HG03571 (cell line): ENCODE measurements at regions not wholly inside any gene's neighbourhood (a gene's known extent, or its start where the extent isn't known, plus 50 kb on each side); places are given as distances from the start of the nearest gene placed in this dataset.

Experiments
- ATAC-seq: cut with Tn5 transposase; IDR thresholded peaks from one replicate; pipeline ENCODE4 v1.9.1; 2021; ENCODE audit not compliant: unreplicated experiment

DNA sequence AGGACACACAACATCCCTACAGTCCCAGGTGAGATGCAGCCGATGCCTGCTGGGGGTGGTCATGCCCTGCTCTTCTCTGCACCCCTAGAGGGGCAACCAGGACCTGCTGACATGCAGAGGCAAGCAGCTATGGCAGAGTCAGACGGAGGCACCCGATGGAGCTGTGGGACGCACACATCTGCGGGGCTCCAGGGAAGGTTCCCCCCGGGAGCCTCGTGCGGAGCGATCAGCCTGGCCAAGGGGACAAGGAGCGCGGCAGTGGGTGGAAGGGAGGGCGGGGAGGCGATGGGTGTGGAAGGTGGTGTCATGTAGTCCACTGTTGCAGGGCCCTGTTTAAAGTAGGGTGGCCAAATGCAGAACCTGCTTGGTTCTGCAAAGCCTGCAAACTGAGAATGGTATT lies 143.0 kb upstream of the AJAP1 start:
- no peak for ATAC-seq

DNA sequence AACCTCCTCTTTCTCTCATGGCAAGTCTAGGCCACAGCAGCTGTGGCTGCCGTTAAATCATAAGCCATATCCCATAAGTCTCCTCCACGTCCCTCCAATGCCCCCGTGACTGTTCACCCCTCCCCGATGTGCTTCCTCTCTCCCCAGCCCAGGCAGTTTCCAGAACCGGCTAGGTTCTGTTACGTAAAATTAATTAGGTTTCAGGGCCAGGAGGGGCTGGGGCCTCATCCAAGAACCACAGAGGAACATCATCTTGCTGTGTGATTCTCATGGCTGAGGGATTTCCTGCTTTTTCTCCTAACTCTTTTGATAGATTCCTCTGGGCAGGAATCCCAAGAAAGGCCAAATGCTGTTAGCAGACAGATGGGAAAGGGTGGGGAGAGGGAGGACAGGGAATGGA lies 141.8 kb upstream of the AJAP1 start:
- ATAC-seq, result no peak

DNA sequence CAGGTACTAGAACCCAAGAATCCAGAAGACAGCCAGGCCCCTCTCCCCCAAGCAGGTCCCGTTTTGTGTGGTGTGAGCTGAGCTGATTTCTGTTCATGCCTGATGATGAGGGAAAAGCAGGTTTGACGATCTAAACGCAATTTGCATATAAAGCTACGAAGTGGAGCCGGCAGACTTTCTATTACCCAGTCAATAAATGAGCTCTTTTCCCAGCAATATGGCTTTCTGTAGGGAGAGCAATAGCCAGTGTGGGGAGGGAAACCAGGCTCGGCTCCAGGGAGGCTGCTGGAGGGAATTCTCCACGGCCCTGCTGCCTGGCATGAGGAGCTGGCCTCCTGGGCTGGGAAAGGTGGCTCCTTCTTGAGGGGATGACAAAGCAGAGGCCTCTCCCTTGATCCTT lies 140.7 kb upstream of the AJAP1 start:
- no peak for ATAC-seq

DNA sequence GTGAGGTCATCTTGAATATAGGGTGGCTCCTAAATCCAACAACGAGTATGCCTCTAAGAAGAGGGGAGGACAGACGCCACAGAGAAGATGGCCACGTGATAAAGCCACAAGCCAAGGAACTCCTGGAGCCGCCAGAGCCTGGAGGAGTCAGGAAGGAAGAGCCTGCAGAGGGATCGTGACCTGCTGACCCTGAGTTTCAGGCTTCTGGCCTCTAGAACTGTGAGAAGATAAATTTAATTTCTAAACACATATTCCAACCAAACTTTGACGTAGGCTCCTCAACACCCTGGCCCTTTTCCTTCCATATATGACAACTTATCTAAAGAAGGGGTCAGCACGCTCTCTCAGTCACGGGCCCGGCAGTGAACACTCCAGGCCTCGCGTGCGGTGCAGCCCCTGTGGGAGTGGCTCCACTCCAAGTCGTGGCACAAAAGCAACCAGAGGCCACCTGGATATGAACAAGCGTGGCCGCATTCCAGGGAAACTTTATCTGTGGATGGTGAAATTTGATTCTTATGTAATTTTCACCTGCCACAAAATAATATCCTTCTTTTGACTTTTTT lies 138.6 kb upstream of the AJAP1 start:
- no peak for ATAC-seq

DNA sequence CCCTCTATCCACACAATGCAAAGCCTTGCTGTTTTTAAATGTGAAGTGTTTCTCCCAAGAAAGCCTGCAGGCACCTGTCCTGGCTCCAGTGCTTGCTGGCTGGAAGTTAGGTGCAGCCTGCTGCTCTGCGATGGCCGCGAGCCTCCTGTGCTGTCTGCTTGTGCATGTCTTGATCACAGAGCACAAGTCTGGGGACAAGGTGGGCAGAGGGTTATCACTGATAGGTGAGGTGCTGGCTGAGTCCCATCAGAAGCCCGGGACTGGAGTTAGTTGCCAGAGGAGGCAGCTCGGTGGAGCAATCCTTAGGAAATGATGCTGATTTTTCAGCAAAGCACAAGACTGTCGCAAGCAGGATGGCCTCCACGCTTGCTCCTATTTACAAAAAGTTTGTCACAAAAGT lies 137.8 kb upstream of the AJAP1 start:
- no peak for ATAC-seq

DNA sequence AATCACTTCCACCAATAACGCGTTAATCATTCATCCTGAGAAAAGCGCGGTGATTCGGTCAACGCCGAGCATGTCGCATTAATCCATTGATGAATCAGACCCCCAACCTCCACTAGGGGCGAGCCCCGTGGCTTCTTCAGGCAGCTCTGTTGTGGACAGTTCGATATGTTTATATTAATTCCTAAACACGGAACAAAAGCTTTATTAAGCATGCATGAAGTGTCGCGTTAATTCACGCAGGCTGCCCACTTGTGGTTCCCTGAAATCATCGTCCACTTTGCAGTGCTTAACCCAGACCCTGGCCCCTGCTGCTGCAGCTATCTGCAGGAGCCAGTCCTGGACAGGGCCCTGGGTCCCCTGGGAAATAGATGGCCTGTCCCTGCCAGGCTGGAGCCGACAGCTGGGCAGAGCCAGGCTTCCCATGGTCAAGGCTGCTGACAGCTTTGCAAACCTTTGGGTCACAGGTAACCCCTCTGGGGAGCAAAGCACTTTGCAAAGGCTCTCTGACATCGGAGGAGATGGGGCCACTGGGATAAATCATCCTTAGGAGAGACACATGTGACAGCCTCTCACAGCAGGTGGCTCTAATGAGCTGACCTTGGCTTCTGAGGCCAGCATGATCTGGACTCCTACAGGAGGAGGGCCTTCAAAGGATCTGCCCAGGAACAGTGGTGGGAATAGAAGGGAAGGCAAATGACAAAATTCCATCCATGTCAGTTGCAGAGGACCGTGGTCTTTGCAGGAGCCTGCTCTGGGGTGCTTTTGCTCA lies 137.0 kb upstream of the AJAP1 start:
- no peak for ATAC-seq

DNA sequence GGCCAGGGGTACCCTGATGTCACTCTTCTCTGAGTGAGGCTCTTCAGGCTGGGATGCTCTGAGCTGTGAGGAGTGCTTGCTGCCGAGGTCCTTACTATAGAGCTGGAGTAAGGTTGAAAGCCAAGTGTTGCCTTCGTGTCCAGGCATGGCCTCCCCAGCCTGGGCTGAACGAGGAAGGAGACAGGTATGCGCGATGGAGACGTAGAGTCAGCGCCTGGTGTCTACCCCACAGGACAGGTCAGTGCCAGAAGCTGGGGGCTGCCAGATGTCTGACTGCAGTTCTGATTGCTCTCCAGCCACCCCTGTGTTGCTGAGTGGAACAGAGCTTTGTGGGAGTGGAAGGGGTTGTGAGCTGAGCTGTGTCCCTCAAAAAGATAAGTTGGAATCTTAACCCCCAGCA lies 135.8 kb upstream of the AJAP1 start:
- ATAC-seq, result no peak

DNA sequence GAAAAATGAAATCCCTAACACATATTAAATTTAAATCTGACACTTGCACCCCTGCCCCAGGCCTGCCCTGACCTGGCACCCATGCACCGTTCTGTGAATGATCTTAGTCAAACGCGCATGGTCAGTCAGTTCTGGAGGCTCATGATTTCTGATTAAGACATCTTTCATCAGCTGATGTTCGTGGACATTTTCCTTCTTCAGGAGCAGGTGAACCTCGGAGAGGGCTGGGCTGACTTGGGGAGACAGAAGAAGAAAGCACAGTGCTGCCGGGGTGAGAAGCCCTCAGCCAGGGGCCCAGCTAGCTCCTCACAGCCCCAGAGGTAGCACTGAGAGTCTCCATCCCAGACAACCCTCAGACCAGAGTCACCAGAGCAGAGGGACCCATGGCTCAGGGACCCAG lies 134.5 kb upstream of the AJAP1 start:
- no peak for ATAC-seq

DNA sequence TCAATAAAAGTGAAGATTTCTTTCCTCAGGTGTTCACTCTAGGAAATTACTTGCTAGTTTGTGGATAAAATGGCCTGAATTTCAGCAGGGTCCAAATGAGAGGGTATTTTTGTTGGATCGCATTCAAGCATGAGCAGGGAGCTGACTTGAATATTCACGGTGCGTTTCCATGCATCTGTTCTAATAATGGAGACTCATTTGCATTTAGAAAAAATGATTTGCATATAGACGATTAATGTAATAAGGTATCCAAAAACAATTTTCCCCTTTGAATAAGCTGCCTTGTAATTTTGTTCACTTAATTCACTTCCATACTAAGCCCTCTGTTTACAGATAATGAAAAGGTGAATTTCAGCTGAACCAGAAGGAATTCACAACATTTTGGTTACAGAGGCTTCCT lies 130.9 kb upstream of the AJAP1 start:
- ATAC-seq, result no peak

DNA sequence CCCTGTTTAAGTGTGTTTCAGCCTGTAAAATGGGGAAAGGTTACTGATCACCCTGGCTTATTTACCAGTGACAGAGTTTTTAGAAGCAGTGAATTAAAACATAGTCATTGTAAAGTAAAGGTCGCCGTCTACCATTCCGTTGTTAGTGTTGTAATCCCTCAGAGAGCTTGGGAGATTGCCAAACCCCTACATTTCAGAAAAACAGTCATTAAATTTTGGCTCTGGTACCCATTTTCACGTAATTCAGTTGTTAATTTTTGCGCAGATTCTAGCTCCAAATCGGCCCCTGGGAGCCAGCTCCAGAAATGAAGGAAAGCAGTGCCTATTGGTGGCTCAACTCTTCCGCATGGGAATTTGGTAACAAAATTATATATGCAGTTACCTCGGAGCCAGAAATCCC lies 127.7 kb upstream of the AJAP1 start:
- no peak for ATAC-seq

DNA sequence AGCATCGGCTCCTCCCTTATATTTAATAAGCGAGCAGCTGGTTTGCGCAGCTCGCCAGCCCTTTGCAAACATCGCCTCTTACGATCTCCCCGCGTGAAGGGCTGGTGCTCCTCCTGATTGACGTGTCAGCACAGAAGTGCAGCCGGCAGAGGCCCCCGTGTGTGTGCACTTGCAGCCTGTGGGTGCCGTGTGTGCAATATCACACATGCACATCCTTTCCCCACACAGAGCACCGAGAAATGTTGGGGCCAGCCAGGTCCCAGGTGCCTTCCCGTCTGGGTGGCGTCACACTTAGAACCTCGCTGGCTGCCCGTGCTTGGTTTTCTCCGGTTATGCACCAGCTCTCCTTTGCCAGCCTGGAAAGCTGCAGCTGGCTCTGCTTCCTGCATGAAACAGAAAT lies 126.6 kb upstream of the AJAP1 start:
- no peak for ATAC-seq

DNA sequence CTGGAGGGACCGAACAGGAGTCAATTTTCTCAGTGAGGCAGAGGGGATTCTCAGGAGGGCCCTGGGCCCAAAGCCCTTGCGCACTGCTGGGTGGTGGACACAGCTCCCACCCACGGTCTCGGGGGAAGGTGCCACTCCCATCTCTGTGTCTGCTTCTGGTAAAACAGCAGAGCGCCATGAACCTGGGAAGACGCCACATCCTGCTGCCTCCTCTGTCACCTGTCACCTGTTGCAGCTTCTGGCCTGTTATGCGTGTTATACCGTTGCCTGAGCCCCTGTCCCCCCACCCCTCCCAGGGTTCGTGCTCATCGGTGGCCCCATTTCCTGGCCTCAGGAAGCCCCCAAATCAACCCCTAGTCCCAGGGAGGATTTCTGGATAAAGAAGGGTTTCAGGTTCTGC lies 125.8 kb upstream of the AJAP1 start:
- no peak for ATAC-seq

DNA sequence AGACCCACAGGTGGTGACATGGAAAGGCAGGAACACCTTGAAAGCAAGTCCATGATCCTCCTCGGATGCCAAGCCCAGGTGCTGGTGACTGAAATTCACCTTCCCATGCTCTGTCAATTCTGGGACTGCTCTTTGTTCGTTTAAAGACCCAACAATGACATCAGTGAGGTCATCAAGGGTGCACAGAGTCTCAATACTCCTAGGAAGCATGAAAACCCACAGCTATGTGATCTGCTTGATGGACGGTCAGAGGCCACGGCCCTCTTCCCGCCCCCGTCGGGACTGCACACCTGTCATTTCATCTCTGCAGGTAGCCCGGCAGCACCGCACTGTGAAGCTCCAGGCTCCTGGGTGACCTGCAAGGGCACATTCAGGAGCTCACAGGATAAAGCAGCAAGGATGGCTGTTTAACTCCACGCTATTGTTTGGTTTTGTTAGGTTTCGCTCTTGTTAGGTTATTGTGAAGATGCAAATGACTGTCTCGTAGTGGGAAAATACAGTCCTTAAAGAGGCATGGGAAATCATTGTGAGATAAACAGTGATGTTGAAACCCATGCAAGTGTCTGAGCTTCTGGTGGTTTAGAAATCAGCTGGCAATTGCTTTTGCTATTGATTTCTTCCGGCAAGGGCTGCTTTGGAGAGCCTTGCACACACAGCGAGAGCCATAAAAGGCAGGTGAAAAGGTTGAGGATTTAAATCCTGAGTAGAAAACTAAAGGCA lies 124.8 kb upstream of the AJAP1 start:
- no peak for ATAC-seq

DNA sequence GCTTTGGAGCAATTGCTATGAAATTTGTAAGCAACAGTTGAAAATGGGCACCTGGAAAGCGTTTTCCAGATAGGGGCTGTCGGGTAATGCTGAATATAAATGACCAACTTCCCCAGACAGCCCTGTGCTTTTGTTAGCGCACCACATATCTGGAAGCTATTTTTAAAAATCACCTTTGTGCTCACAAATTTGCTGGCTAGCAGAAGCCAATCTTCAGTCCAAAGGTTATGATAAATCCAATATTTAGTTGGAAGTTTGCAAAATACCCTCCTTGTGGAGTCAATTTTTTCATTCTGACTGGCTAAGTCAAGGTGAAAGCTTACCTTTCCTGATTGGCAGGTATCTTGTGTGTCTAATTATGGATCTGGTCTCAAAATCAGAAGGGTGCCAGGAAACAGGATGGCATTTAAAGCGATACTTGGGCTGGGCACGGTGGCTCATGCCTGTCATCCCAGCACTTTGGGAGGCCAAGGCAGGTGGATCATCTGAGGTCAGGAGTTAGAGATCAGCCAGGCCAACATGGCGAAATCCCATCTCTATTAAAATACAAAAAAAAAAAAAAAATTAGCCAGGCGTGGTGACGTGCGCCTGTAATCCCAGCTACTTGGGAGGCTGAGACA lies 124.1 kb upstream of the AJAP1 start:
- ATAC-seq, result no peak

DNA sequence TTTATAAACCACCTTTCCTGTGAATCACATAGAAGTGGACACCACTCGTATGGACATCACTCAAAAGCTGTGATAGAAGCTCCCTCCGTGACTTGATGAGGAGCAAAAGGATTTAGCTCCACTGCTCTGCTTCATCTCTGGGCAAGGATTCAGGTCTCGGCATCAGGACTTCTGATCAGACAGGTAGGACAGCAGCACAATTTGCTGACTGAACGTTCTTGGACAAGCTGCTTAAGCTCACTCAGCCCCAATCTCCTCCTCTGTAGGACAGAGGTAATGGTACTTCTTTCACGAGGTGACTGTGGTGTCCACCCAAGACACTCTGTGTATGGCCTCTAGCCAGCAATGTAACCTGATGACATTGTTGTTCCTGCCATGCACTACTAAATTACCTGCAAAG lies 122.6 kb upstream of the AJAP1 start:
- ATAC-seq, result no peak

DNA sequence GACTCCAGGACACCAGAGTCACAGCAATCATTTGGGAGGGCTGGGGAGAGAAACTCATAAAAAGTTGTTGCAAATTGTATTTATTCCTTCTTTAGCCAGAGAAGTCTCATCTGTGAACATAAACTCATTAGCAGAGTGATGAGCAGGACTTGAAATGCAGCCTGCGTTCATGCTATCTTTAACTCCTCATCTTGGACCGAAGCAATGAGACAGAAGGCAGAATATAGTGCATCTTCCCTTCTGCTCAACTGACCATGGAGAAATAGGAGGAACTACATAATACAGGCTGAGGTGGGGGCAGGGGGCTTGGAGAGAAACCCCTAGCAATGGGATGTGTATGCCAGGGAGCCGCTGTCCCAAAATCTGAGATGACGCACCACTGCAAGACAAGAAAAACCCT lies 121.8 kb upstream of the AJAP1 start:
- ATAC-seq, result no peak

DNA sequence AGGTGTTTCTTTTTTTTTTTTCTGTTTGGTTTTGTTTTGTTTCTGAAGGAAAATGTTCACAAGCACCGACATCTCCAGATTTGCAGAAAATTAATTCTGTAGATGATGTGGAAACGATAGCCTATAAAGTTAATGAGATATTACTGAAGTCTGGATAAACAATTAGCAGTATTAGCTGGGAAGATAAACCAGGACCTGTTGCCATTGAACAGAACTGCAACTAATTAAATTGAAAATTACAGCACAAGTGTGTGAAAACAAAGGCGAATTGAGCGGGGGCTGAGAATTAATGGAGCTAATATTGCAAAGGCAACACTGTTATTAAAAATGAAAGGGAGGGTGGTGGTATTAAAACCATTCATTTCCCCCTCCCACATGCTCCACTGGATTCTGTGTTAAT lies 107.5 kb upstream of the AJAP1 start:
- no peak for ATAC-seq

DNA sequence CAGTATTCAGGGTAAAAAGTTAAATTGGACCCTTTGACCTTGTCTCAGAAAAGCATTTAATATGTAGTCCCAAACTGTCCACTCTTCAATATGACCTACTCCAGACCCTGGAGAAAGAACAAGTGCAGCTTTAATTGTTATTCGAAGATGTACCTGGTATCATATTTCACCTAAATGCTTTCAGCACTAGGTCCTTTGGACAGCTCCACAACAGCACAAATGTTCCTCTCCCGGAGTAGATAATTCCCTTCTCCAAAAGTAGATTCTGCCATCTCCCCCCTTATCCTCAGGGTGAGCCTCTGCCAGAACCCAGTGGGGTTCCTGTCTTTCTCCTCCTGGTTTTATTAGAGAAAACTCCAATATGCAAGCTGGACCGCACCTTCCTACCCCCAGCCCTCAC lies 104.5 kb upstream of the AJAP1 start:
- ATAC-seq, result no peak

DNA sequence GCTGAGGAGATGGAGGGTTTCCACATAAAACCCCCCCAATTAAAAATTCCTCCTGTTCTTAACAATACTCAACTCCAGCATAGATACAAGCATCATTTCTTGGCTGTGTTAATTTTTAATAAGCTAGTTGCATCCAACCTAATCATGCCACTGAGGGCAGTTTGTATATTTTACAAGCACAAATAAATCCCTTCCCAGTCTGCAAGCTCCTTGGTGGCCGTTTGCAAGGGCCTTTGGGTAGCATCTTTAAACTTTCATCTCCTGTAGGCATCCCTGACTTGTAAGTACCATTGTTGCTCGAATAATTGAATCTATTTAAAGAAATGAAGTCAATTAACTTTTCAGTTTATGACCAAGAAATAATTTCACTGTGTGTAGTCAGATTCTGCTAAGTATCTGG lies 103.5 kb upstream of the AJAP1 start:
- no peak for ATAC-seq

DNA sequence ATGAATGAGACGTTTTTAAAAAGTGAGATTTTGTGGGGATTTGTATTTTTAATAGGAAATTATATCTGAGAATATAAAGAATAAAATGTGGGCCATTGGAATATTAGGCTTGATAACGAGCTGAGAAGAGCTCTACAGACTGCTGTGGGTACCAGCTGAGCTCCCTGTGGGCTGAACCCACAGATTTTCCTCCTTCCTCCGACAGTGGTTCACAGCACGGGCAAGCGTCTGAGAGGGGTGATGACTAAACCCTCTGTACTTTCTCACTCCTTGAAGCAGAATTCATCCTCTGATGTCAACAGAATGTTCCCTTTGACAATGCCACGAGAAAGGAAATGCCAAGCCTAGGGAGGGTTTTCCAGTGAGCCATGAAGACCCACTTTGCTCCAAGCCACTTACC lies 102.7 kb upstream of the AJAP1 start:
- no peak for ATAC-seq

DNA sequence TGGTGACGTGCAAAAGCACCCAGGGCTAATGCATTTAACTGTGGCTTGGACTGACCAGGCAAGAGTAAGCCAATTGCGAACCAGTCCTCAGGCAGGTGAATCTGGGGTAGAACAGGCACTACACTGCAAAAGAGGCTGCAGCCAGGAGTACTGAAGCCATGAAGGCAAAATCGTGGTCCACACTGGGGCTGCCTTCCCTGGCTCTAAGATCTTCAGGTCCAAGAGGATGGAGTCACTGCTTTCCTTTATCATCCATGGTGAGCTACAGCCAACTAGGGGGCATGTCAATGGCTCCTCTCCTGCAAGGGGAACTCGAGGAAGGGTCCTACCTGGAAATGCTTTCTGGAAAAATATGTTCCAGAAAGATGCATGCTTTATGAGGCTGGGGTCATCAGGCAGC lies 100.6 kb upstream of the AJAP1 start:
- ATAC-seq, result no peak

DNA sequence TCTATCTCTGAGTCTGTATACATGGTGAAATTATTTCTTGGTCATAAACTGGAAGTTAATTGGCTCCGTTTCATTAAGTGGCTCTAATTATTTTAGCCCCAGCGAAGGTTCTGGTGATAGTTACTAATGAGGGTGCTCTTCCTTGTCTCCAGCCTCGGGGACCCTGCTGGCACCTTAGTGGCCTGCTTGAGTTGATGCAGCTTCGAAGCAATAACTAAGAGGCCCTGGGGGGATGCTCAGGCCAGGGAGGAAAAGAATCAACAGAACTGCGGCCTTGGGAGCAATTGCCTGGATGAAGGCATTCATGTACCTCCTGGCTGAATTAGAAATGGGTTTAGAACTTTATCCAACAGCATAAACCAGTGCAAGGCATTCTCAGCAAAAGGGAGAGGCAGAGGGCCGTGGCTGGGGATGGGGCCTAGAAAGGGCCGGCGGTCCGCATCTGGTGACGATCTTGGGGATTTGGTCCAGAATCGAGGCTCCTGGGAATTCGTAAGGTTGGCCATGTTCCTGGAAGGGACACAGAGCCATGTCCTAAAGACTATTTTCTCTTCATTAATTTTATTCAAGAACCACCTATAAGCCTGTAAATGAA lies 100.0 kb upstream of the AJAP1 start:
- ATAC-seq, result no peak
